GM12873 (cell line): ENCODE measurements at regions not wholly inside any gene's neighbourhood (a gene's known extent, or its start where the extent isn't known, plus 50 kb on each side); places are given as distances from the start of the nearest gene placed in this dataset.

ENCODE experiments used
- CTCF ChIP-seq: IDR thresholded peaks from 2 replicates; pipeline ENCODE4 v1.5.1; 2012; ENCODE audit warnings: low read depth, mild to moderate bottlenecking, moderate library complexity, low read length, control low read depth; ENCODE audit not compliant: insufficient read depth; ENCODE audit errors: missing control alignments

GRCh38 chr7:8380130-8380529, 53.3 kb upstream of the NXPH1 start:
- no peak for TF ChIP-seq CTCF

GRCh38 chr7:8382004-8382730, 51.2 kb upstream of the NXPH1 start:
- no peak for TF ChIP-seq CTCF
